Peyer's patch (tissue), 4 donors: ENCODE measurements at regions not wholly inside any gene's neighbourhood (a gene's known extent, or its start where the extent isn't known, plus 50 kb on each side); places are given as distances from the start of the nearest gene placed in this dataset.

Experiments used
- DNase-seq, 3 donors: peaks; one replicate each; pipeline ENCODE4 v3.0.0-alpha.2; 2017 to 2019
- H3K27ac ChIP-seq, 4 donors: fragments of 200-600 bp; sonication (generic); one replicate each; pipeline ENCODE4 v1.5.1; 2016 to 2019
- H3K27me3 ChIP-seq, 2 donors: fragments of 200-600 bp; sonication (generic); one replicate each; pipeline ENCODE4 v1.5.1; 2019
- H3K36me3 ChIP-seq, 3 donors: fragments of 200-600 bp; sonication (generic); one replicate each; pipeline ENCODE4 v1.5.1; 2016 to 2019
- H3K4me1 ChIP-seq, 4 donors: fragments of 200-600 bp; sonication (generic); one replicate each; pipeline ENCODE4 v1.5.1; 2016 to 2019
- H3K4me3 ChIP-seq, 4 donors: fragments of 200-600 bp; sonication (generic); 1 replicate in 3 of 4; 2 replicates in 1 of 4; pipeline ENCODE4 v1.5.1; 2016 to 2019; ENCODE audit warnings: mild to moderate bottlenecking in 1 of 4
- H3K9me3 ChIP-seq, 4 donors: fragments of 200-600 bp; sonication (generic); one replicate each; pipeline ENCODE4 v1.5.1; 2016 to 2019; ENCODE audit warnings: mild to moderate bottlenecking in 1 of 4
- POLR2A ChIP-seq, 2 donors: fragments of 450-650 bp; IDR thresholded peaks; one replicate each; pipeline ENCODE4 v1.5.1; 2017; ENCODE audit warnings: antibody characterized with exemption in 2 of 2, mild to moderate bottlenecking in 2 of 2, moderate library complexity in 2 of 2
- TF ChIP-seq, protein P1 (sequence below), 6 experiments: fragments of 450-650 bp in 4 of 6; fragments of 200-600 bp in 2 of 6; sonication (generic) in 1 of 6; IDR thresholded peaks; one replicate each; pipeline ENCODE4 v1.5.1; 2017 to 2019; ENCODE audit warnings: antibody characterized with exemption in 6 of 6, mild to moderate bottlenecking in 3 of 6, moderate library complexity in 1 of 6

DNA sequence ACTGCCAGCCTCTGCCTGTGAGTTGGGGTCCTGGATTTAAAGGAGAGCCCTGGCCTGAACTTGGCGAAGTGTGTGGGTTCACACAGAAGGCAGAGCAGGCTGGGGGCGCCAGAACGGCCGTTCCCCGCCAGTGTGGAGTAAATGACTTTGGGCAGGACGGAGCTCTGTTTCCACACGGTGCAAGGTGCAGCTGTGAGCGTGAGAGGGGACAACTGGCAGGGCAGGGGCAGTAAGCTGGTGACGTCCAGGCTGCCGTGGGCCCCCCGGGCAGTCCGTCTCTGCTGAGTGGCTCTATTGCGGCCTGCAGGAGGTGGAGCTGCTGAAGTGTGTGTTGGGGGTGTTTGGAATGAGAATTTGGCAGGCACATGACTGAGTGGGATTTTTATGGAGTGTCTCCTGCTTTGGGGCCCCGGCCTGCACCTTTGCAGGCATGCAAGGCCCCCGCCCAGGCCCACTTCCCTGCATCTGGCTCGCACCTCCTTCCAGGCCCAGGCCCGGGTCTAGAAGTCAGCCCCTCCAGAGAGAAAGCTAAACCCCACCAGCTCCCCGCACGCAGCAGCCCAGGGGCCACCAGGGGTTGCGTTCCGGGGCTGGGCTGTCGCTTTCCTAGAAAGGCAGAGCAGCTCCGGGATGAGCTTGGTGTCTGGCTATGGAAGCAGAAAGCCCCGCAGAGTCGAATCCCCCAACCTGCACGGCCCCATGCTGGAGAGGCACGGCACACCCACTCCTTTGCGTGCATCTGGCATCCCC lies 62.2 kb upstream of the GRPEL1 start:
- H3K4me1 ChIP-seq = peaks cover 0 to 7% (median 0%) of the 10 kb centered on the region in 4 donors
- H3K9me3 ChIP-seq = no peaks in the 10 kb centered on the region
- DNase-seq = no peak
- H3K27ac ChIP-seq = no peak overlapping the region
- no peak for TF ChIP-seq POLR2A (IDR thresholded peaks at IDR 0.05)
- TF ChIP-seq, protein P1, sequence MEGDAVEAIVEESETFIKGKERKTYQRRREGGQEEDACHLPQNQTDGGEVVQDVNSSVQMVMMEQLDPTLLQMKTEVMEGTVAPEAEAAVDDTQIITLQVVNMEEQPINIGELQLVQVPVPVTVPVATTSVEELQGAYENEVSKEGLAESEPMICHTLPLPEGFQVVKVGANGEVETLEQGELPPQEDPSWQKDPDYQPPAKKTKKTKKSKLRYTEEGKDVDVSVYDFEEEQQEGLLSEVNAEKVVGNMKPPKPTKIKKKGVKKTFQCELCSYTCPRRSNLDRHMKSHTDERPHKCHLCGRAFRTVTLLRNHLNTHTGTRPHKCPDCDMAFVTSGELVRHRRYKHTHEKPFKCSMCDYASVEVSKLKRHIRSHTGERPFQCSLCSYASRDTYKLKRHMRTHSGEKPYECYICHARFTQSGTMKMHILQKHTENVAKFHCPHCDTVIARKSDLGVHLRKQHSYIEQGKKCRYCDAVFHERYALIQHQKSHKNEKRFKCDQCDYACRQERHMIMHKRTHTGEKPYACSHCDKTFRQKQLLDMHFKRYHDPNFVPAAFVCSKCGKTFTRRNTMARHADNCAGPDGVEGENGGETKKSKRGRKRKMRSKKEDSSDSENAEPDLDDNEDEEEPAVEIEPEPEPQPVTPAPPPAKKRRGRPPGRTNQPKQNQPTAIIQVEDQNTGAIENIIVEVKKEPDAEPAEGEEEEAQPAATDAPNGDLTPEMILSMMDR (IDR thresholded peaks at IDR 0.05) = no peak
- H3K36me3 ChIP-seq = no peaks in the 10 kb centered on the region
- no peaks in the 10 kb centered on the region for H3K27me3 ChIP-seq
- no peak overlapping the region for H3K4me3 ChIP-seq

DNA sequence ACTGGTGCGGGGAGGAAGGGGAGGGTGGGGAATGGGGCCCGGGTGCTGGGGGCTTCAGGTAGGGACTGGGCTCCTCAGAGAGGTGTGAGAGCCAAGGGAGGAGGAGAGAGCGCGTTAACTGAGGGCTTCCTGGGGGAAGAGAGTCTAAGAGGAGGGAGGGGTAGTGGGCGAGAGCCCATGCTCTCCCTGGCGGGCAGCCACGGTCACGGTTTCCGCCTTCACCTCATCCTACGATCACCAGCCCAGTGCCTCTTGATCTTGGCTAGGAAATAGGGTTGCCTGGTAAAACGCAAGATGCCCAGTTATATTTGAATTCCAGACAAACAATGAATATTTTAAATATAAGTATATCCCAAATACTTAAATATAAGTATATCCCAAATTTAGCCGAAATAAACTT lies 60.8 kb upstream of the GRPEL1 start:
- no peak overlapping the region for H3K4me3 ChIP-seq
- no peak overlapping the region for H3K27ac ChIP-seq
- no peaks in the 10 kb centered on the region for H3K9me3 ChIP-seq
- no peaks in the 10 kb centered on the region for H3K27me3 ChIP-seq
- H3K4me1 ChIP-seq = peaks cover 0 to 7% (median 0%) of the 10 kb centered on the region in 4 donors
- no peak for DNase-seq
- no peaks in the 10 kb centered on the region for H3K36me3 ChIP-seq
- no peak for TF ChIP-seq POLR2A (IDR thresholded peaks at IDR 0.05)
- TF ChIP-seq, protein P1 (IDR thresholded peaks at IDR 0.05) = no peak

DNA sequence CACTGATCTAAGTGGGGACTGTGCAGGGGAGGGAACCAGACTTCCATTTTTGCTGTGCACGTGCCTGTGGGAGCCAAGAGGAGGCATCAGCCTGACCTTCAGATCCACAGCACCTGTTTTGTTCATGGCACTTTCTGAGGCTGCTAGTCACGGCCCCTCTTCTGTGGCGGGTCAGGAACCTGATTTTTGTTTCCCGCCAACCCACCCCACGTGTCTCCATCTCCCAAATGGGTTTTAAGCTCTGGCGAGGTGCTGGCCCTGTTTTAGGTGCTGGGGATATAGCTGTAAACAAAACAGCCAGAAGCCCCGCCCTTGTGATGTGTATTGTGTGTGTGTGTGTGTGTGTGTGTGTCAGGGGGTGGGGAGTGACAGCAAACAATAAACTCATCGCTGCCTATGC lies 60.4 kb upstream of the GRPEL1 start:
- no peak overlapping the region for H3K27ac ChIP-seq
- TF ChIP-seq POLR2A (IDR thresholded peaks at IDR 0.05) = no peak
- TF ChIP-seq, protein P1 (IDR thresholded peaks at IDR 0.05) = no peak
- no peak overlapping the region for H3K4me3 ChIP-seq
- no peaks in the 10 kb centered on the region for H3K36me3 ChIP-seq
- H3K4me1 ChIP-seq = peaks cover 0 to 7% (median 0%) of the 10 kb centered on the region in 4 donors
- H3K27me3 ChIP-seq = no peaks in the 10 kb centered on the region
- H3K9me3 ChIP-seq = no peaks in the 10 kb centered on the region
- no peak for DNase-seq

DNA sequence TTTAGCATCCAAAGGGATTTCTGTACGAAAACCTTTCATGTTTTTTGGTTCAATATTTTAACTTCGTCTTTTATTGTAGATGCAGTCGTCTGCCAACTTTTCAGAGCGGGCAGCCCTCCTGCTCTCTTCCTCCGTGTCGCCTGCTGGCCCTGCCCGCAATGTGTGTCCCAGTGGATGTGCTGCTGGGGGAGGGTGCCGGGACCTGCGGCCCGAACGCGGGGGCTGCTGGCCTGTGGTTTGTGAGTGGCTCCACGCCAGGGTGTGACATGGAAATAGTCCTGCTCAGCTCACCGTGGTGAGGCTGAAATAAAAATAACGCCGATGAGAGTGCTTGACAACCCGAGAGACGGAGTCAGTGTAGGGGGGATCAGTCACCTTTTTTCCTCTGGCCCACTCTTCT lies 59.7 kb upstream of the GRPEL1 start:
- TF ChIP-seq, protein P1 (IDR thresholded peaks at IDR 0.05) = no peak
- TF ChIP-seq POLR2A (IDR thresholded peaks at IDR 0.05) = no peak
- Histone ChIP-seq H3K27me3 (no peaks in the 10 kb centered on the region), H3K36me3 (no peaks in the 10 kb centered on the region), H3K9me3 (no peaks in the 10 kb centered on the region), H3K27ac (no peak overlapping the region), H3K4me3 (no peak overlapping the region), H3K4me1 (peaks cover 0 to 7% (median 0%) of the 10 kb centered on the region in 4 donors)
- DNase-seq = no peak

DNA sequence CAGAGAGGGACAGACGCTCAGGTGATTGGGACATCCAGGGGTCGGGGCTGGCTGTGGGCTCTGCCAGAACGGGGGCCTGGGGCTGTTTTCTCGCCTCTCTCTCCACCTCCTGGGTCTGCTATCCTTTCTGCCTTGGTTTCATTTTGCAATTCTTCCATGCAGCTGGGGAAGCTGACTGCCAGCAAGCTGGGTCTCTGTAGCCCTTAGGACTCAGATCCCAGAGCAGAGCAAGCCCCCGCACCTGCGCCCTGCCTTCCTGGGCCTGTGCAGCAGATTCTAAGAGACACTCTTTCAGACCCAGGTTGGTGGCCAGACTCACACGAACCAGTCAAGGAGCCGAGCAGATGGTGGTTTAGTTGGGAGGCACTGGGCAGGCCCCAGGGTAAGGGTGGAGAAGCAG lies 59.1 kb upstream of the GRPEL1 start:
- no peak for DNase-seq
- Histone ChIP-seq H3K27ac (no peak overlapping the region), H3K36me3 (no peaks in the 10 kb centered on the region), H3K4me1 (peaks cover 0 to 7% (median 0%) of the 10 kb centered on the region in 4 donors), H3K4me3 (no peak overlapping the region), H3K9me3 (no peaks in the 10 kb centered on the region), H3K27me3 (no peaks in the 10 kb centered on the region)
- TF ChIP-seq, protein P1 (IDR thresholded peaks at IDR 0.05) = no peak
- no peak for TF ChIP-seq POLR2A (IDR thresholded peaks at IDR 0.05)
